ENCODE measurements at regions not wholly inside any gene's neighbourhood (a gene's known extent, or its start where the extent isn't known, plus 50 kb on each side); places are given as distances from the start of the nearest gene placed in this dataset.

GRCh38 chr18:75812761-75813160, 385.3 kb upstream of the SMIM21 start:
- Histone ChIP-seq H3K36me3 (ENCODE audit: control insufficient read depth, insufficient read depth, low read length) (no peaks in the 10 kb centered on the region), H3K27ac (ENCODE audit: extremely low read depth, low read depth, low read length) (no peak overlapping the region), H3K27me3 (ENCODE audit: control insufficient read depth in 2 of 2, insufficient read depth in 2 of 2, low read length in 2 of 2) (no peaks in the 10 kb centered on the region; a peak in 1 of 5 replicates), H3K79me2 (ENCODE audit: control insufficient read depth, insufficient read depth, low read length) (no peaks in the 10 kb centered on the region), H2AFZ (ENCODE audit: low read depth, low read length) (no peak overlapping the region), H3K4me3 (no peak overlapping the region), H3K9me3 (replicated peaks; ENCODE audit: control insufficient read depth, insufficient read depth, low read depth, low read length) (no peaks in the 10 kb centered on the region), H3K4me1 (replicated peaks in 1 of 2; ENCODE audit: control insufficient read depth in 2 of 2, insufficient read depth in 2 of 2, low read length in 2 of 2) (no peaks in the 10 kb centered on the region), H3K9me1 (ENCODE audit: control insufficient read depth, insufficient read depth, low read length) (no peaks in the 10 kb centered on the region), H4K20me1 (replicated peaks; ENCODE audit: control insufficient read depth, insufficient read depth, low read length) (no peaks in the 10 kb centered on the region), H3K4me2 (ENCODE audit: insufficient read depth, low read length) (no peak overlapping the region), H3K9ac (ENCODE audit: insufficient read depth in 1 of 2, low read depth in 2 of 2, low read length in 2 of 2) (no peak overlapping the region)
- ATAC-seq (no peak), FAIRE-seq (no peak), DNase-seq (ENCODE audit: extremely low read depth in 1 of 4, low spot score in 3 of 4) (no peak)
- in situ Hi-C loops (cut with MboI) (no loop called here), intact Hi-C loops (cut with micrococcal nuclease) (no loop called here)
- ChIA-PET CTCF (ENCODE audit: low intra/inter-chr PET ratio) (no interaction called here), POLR2A (no interaction called here)
- WGBS (ENCODE audit: insufficient coverage, low coverage, missing lambda C conversion rate): 1% methylated on average over 8 of the region's 8 CpGs
- no TSS peak for BruUV-seq (replicated peaks)
- TF ChIP-seq PCBP1 (IDR thresholded peaks at IDR 0.05; ENCODE audit: low read depth, low read length, poor library complexity, severe bottlenecking): no peak
- no peak for TF ChIP-seq SMARCA4 (IDR thresholded peaks at IDR 0.05)
- no peak for TF ChIP-seq KLF13 (tag; IDR thresholded peaks at IDR 0.05; ENCODE audit: borderline replicate concordance, low read depth)
- TF ChIP-seq ILF3 (IDR thresholded peaks at IDR 0.05; ENCODE audit: borderline replicate concordance): no peak
- TF ChIP-seq SIX5 (IDR thresholded peaks at IDR 0.05; ENCODE audit: borderline replicate concordance in 1 of 2, insufficient read depth in 1 of 2, low read depth in 1 of 2, low read length in 2 of 2): no peak
- TF ChIP-seq RBM17 (IDR thresholded peaks at IDR 0.05; ENCODE audit: borderline replicate concordance, low read depth, low read length): no peak
- no peak for TF ChIP-seq POLR2H (tag; IDR thresholded peaks at IDR 0.05; ENCODE audit: low read depth)
- no peak for TF ChIP-seq ZC3H4 (CRISPR knock-in tag; IDR thresholded peaks at IDR 0.05; ENCODE audit: borderline replicate concordance)
- no peak for TF ChIP-seq CAMTA2 (CRISPR knock-in tag; conservative IDR thresholded peaks at IDR 0.05)
- TF ChIP-seq, protein P1, sequence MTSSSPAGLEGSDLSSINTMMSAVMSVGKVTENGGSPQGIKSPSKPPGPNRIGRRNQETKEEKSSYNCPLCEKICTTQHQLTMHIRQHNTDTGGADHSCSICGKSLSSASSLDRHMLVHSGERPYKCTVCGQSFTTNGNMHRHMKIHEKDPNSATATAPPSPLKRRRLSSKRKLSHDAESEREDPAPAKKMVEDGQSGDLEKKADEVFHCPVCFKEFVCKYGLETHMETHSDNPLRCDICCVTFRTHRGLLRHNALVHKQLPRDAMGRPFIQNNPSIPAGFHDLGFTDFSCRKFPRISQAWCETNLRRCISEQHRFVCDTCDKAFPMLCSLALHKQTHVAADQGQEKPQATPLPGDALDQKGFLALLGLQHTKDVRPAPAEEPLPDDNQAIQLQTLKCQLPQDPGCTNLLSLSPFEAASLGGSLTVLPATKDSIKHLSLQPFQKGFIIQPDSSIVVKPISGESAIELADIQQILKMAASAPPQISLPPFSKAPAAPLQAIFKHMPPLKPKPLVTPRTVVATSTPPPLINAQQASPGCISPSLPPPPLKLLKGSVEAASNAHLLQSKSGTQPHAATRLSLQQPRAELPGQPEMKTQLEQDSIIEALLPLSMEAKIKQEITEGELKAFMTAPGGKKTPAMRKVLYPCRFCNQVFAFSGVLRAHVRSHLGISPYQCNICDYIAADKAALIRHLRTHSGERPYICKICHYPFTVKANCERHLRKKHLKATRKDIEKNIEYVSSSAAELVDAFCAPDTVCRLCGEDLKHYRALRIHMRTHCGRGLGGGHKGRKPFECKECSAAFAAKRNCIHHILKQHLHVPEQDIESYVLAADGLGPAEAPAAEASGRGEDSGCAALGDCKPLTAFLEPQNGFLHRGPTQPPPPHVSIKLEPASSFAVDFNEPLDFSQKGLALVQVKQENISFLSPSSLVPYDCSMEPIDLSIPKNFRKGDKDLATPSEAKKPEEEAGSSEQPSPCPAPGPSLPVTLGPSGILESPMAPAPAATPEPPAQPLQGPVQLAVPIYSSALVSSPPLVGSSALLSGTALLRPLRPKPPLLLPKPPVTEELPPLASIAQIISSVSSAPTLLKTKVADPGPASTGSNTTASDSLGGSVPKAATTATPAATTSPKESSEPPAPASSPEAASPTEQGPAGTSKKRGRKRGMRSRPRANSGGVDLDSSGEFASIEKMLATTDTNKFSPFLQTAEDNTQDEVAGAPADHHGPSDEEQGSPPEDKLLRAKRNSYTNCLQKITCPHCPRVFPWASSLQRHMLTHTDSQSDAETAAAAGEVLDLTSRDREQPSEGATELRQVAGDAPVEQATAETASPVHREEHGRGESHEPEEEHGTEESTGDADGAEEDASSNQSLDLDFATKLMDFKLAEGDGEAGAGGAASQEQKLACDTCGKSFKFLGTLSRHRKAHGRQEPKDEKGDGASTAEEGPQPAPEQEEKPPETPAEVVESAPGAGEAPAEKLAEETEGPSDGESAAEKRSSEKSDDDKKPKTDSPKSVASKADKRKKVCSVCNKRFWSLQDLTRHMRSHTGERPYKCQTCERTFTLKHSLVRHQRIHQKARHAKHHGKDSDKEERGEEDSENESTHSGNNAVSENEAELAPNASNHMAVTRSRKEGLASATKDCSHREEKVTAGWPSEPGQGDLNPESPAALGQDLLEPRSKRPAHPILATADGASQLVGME (CRISPR knock-in tag; IDR thresholded peaks at IDR 0.05): no peak
- TF ChIP-seq TCF15 (CRISPR knock-in tag; IDR thresholded peaks at IDR 0.05): no peak
- TF ChIP-seq ZNF77 (CRISPR knock-in tag; IDR thresholded peaks at IDR 0.05): no peak
- no peak for TF ChIP-seq CBX1 (IDR thresholded peaks at IDR 0.05; ENCODE audit: low read depth)
- TF ChIP-seq NBN (IDR thresholded peaks at IDR 0.05; ENCODE audit: low read depth): no peak
- TF ChIP-seq, protein P2, sequence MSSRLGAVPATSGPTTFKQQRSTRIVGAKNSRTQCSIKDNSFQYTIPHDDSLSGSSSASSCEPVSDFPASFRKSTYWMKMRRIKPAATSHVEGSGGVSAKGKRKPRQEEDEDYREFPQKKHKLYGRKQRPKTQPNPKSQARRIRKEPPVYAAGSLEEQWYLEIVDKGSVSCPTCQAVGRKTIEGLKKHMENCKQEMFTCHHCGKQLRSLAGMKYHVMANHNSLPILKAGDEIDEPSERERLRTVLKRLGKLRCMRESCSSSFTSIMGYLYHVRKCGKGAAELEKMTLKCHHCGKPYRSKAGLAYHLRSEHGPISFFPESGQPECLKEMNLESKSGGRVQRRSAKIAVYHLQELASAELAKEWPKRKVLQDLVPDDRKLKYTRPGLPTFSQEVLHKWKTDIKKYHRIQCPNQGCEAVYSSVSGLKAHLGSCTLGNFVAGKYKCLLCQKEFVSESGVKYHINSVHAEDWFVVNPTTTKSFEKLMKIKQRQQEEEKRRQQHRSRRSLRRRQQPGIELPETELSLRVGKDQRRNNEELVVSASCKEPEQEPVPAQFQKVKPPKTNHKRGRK (tag; IDR thresholded peaks at IDR 0.05): no peak

Data from K562 (cell line).